Mucosa of descending colon (tissue), 3 donors: ENCODE measurements at regions not wholly inside any gene's neighbourhood (a gene's known extent, or its start where the extent isn't known, plus 50 kb on each side); places are given as distances from the start of the nearest gene placed in this dataset.

Experiments used
- ATAC-seq: fragments of 200-7000 bp; cut with Tn5 transposase; one replicate; pipeline ENCODE4 v1.9.1; 2020; ENCODE audit warnings: mild to moderate bottlenecking, moderate library complexity
- DNase-seq, 3 donors: peaks; one replicate each; pipeline ENCODE4 v3.0.0-alpha.2; 2020
- H3K36me3 ChIP-seq: fragments of 200-600 bp; one replicate; pipeline ENCODE4 v1.8.0; 2021; ENCODE audit warnings: low read depth, mild to moderate bottlenecking
- H3K4me1 ChIP-seq: fragments of 200-600 bp; one replicate; pipeline ENCODE4 v1.8.0; 2021; ENCODE audit warnings: low read depth, mild to moderate bottlenecking
- H3K4me3 ChIP-seq: fragments of 200-600 bp; one replicate; pipeline ENCODE4 v1.8.0; 2021; ENCODE audit warnings: mild to moderate bottlenecking
- H3K9me3 ChIP-seq: fragments of 200-600 bp; one replicate; pipeline ENCODE4 v1.8.0; 2021; ENCODE audit warnings: mild to moderate bottlenecking
- intact Hi-C, 2 donors: fragments of 100-400 bp; cut with DNase I in 1 of 2; cut with micrococcal nuclease in 1 of 2; formaldehyde crosslinking; loops; one replicate each; pipeline versions ENCODE4 v1.11.0 to v1.11.1; 2022; cut with DNase I, micrococcal nuclease
- TF ChIP-seq, protein P1 (sequence below): fragments of 200-600 bp; IDR thresholded peaks from one replicate; pipeline ENCODE4 v1.8.0; 2022; ENCODE audit warnings: antibody characterized with exemption, mild to moderate bottlenecking
- donor health status: DM: no; HTN: no; CAD: no; lungs with moderate emphysema.
- donor health status: DM: no; HTN: no; CAD: no.
- donor health status: DM: no; HTN: yes; CAD: no.

DNA sequence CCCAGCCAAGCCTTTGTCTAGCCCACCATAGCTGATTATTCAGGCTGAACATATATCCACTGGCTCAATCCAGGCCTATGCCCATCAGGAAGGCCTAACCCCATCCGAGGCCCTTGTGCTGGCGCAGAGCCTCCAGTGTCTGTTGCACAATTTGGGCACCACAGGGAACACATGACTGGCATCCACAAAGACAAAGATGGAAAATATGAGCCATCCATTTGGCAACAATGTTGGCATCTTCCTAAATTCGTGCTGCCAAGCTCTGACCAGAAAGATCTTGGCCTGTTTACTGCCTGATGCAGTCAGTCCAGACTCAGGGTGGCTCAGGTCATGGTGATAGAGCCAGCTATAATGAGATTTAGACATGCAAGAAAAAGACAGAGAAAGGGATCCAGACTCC is 233.8 kb downstream of the PIK3R1 start:
- TF ChIP-seq, protein P1, sequence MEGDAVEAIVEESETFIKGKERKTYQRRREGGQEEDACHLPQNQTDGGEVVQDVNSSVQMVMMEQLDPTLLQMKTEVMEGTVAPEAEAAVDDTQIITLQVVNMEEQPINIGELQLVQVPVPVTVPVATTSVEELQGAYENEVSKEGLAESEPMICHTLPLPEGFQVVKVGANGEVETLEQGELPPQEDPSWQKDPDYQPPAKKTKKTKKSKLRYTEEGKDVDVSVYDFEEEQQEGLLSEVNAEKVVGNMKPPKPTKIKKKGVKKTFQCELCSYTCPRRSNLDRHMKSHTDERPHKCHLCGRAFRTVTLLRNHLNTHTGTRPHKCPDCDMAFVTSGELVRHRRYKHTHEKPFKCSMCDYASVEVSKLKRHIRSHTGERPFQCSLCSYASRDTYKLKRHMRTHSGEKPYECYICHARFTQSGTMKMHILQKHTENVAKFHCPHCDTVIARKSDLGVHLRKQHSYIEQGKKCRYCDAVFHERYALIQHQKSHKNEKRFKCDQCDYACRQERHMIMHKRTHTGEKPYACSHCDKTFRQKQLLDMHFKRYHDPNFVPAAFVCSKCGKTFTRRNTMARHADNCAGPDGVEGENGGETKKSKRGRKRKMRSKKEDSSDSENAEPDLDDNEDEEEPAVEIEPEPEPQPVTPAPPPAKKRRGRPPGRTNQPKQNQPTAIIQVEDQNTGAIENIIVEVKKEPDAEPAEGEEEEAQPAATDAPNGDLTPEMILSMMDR = no peak
- no peaks in the 10 kb centered on the region for H3K36me3 ChIP-seq
- no peak overlapping the region for H3K4me3 ChIP-seq
- no peaks in the 10 kb centered on the region for H3K9me3 ChIP-seq
- ATAC-seq (no peak), DNase-seq (no peak)
- intact Hi-C loops = no loop called here
- no peaks in the 10 kb centered on the region for H3K4me1 ChIP-seq

DNA sequence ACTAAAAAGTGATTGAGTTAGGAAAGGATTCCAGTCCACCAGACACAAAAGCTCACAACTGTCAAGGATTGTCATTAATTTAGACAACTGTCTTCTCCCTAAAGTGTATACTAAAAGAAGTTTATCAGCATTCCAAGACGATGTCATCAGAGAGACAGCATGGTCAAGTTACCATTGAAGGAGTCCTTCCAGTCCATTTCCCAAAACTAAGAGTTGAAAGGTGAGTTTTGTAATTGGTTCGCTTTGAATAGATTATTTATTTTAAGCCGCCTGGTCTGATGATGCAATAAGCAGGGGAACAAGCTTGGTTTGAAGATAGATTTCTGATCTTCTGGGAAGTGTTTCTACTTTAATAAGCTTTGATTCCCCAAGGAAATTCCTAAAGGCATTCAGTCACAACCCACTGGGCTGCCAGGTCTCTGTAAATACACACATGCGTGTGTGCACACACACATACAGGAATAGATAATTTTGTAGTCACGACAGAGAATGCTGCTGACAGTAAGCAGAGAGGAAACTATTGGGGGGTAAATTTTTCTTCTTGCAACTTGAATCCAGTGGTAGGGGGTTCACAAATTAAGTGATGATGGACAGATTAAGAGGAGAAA is 234.8 kb downstream of the PIK3R1 start:
- no peak for ATAC-seq

DNA sequence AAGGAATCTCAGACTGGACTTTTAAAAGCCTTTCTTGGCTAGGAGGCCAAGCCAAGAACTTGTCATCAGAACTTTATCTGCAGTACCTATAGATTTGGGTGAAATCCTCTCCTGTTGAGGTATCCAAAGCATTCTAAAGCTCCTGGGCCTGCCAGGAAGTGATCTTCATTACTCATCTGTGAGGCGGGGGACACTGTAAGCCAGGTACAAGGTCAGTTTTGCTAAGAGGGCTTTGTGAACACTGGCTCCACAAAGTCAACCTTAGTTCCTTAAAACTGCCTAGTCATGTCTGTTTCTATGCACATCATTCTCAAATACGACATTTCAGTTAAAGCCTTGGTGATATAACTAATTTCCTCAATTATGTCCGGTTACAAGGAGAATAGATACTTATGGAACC is 236.7 kb downstream of the PIK3R1 start:
- Histone ChIP-seq H3K4me3 (no peak overlapping the region), H3K4me1 (peaks cover 9% of the 10 kb centered on the region), H3K9me3 (no peaks in the 10 kb centered on the region), H3K36me3 (no peaks in the 10 kb centered on the region)
- intact Hi-C loops = no loop called here
- no peak for DNase-seq
- TF ChIP-seq, protein P1 = no peak
- no peak for ATAC-seq

More for the DNA sequence above, 234.8 kb downstream of the PIK3R1 start:
- TF ChIP-seq, protein P1 = no peak
- intact Hi-C loops = no loop called here
- Histone ChIP-seq H3K36me3 (no peaks in the 10 kb centered on the region), H3K9me3 (no peaks in the 10 kb centered on the region), H3K4me1 (no peaks in the 10 kb centered on the region), H3K4me3 (no peak overlapping the region)
- DNase-seq = no peak

DNA sequence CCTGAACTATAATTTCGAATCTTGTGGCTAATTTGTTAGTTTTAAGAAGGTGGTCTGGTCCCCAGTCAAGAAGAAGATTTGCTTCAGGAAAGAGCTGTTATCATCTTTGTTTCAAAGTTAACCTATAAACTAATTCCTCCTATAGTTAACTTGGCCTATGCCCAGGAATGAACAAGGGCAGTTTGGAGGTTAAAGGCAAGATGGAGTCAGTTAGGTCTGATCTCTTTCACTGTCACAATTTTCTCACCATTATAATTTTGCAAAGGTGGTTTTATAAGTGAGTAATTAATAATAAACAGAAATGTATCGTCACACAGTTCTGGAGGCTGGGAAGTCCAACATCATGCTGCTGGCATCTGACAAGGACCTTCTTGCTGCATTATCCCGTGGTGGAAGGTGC is 238.6 kb downstream of the PIK3R1 start:
- Histone ChIP-seq H3K9me3 (no peaks in the 10 kb centered on the region), H3K4me3 (no peak overlapping the region), H3K36me3 (no peaks in the 10 kb centered on the region), H3K4me1 (peaks cover 9% of the 10 kb centered on the region)
- no peak for ATAC-seq
- TF ChIP-seq, protein P1 = no peak
- no peak for DNase-seq
- intact Hi-C loops = no loop called here

DNA sequence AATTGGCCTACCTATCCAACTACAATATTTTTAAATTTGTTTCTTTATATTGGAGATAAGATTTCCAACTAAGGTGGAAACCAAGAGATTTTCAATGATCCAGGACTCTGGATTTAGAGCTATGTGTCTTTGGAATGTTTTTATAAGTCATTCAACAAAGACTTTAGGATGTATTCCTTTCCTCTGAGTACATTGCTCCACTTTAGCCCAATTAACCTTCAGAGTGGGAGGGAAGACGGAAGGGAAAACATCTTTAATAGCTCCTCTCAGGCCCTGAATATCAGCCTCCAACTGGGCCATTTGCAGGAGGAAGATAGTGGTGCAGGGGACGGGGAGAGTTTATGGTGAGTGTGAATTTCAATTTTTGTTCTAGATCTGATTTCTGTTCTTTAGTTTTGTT is 239.2 kb downstream of the PIK3R1 start:
- DNase-seq = no peak
- TF ChIP-seq, protein P1 = no peak
- Histone ChIP-seq H3K36me3 (no peaks in the 10 kb centered on the region), H3K4me3 (no peak overlapping the region), H3K4me1 (peaks cover 9% of the 10 kb centered on the region), H3K9me3 (no peaks in the 10 kb centered on the region)
- no peak for ATAC-seq
- intact Hi-C loops = no loop called here

DNA sequence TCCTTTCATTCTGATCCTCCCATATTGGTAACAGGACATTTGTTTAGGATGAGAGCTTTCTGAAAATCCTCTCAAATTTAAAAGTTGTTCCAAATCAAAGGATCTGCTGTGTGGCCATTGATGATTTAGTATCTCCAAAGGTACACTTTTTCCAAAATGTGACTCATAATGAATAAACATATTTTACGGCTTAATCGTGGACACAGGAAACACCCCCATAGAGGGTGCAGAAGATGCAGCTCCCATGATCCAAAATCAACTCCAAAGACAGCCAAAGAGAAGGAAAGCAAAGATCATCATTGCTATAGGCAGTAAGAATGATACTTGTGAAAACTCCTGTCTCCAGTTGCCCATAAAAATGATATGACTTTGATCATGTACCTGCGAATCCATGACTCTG is 239.7 kb downstream of the PIK3R1 start:
- Histone ChIP-seq H3K36me3 (no peaks in the 10 kb centered on the region), H3K4me3 (no peak overlapping the region), H3K9me3 (no peaks in the 10 kb centered on the region), H3K4me1 (peaks cover 9% of the 10 kb centered on the region)
- intact Hi-C loops = no loop called here
- DNase-seq = no peak
- TF ChIP-seq, protein P1 = no peak
- no peak for ATAC-seq
